Gastroesophageal sphincter (tissue), 4 donors: ENCODE measurements at regions not wholly inside any gene's neighbourhood (a gene's known extent, or its start where the extent isn't known, plus 50 kb on each side); places are given as distances from the start of the nearest gene placed in this dataset.

Experiments
- ATAC-seq: fragments of 150-250 bp; one replicate; pipeline ENCODE4 v1.9.1; 2016; ENCODE audit warnings: mild to moderate bottlenecking, moderate library complexity
- H3K27ac ChIP-seq, 4 donors: fragments of 200-600 bp; sonication (generic) in 3 of 4; 1 replicate in 3 of 4; 2 replicates in 1 of 4; pipeline ENCODE4 v1.5.1; 2016 to 2019
- H3K27me3 ChIP-seq: fragments of 200-600 bp; sonication (generic); one replicate; pipeline ENCODE4 v1.5.1; 2019
- H3K36me3 ChIP-seq, 2 donors: fragments of 200-600 bp; sonication (generic); one replicate each; pipeline ENCODE4 v1.5.1; 2019; ENCODE audit warnings: control low read depth in 1 of 2
- H3K4me1 ChIP-seq, 3 donors: fragments of 200-600 bp; sonication (generic); 1 replicate in 2 of 3; 2 replicates in 1 of 3; pipeline ENCODE4 v1.5.1; 2016 to 2019; ENCODE audit warnings: control low read depth in 2 of 3
- H3K4me3 ChIP-seq, 2 donors: fragments of 200-600 bp; sonication (generic); one replicate each; pipeline ENCODE4 v1.5.1; 2019; ENCODE audit warnings: mild to moderate bottlenecking in 1 of 2, moderate library complexity in 1 of 2
- H3K9me3 ChIP-seq, 3 donors: fragments of 200-600 bp; sonication (generic); one replicate each; pipeline ENCODE4 v1.5.1; 2017 to 2019; ENCODE audit warnings: control low read depth in 2 of 3
- CTCF ChIP-seq, 4 experiments: fragments of 200-600 bp in 2 of 4; fragments of 450-650 bp in 2 of 4; sonication (generic) in 1 of 4; IDR thresholded peaks; one replicate each; pipeline ENCODE4 v1.5.1; 2017 to 2019; ENCODE audit warnings: antibody characterized with exemption in 4 of 4, mild to moderate bottlenecking in 2 of 4, moderate library complexity in 2 of 4
- EP300 ChIP-seq: sonication (generic); formaldehyde crosslinking; IDR thresholded peaks from one replicate; pipeline ENCODE4 v1.6.1; 2017; ENCODE audit warnings: antibody characterized with exemption, mild to moderate bottlenecking
- POLR2A ChIP-seq, 2 donors: fragments of 450-650 bp; IDR thresholded peaks; one replicate each; pipeline ENCODE4 v1.6.1; 2017; ENCODE audit warnings: antibody characterized with exemption in 2 of 2, mild to moderate bottlenecking in 2 of 2, moderate library complexity in 1 of 2
- POLR2AphosphoS5 ChIP-seq: sonication (generic); formaldehyde crosslinking; IDR thresholded peaks from one replicate; pipeline ENCODE4 v1.6.1; 2017; ENCODE audit warnings: antibody characterized with exemption
- WGBS, 2 donors: methylation state at CpG; one replicate each; pipeline ENCODE4 v1.1.5; 2018; ENCODE audit warnings: low coverage in 1 of 2; 5-methylcytosine and 5-hydroxymethylcytosine counted together

- no peak for ATAC-seq
- WGBS, 2 donors = 38 to 46% methylated on average over 3 to 6 of the region's 6 CpGs
Observed at GRCh38 chr2:228507231-228507824, 325.8 kb upstream of the SPHKAP start.

DNA sequence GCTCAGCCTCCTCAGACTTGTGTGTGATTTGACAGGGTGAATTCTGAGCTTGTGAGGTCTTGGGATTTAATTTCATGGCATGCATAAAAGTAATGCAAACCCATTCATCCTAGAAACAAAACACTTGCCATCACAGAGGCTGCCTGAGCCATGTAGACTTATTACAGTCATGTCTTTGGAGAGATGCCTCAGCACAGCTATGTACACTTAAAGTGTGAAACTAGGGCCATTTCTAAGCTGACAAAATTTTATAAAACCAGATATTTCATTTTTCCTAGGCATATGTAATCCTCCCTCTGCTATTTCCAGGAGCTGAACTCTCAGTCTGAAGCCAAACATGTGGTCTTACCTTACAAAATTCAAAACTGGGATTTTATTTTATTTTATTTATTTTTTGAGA is 322.2 kb upstream of the SPHKAP start:
- no peaks in the 10 kb centered on the region for H3K27me3 ChIP-seq
- no peaks in the 10 kb centered on the region for H3K36me3 ChIP-seq
- H3K27ac ChIP-seq = no peak overlapping the region
- TF ChIP-seq EP300 = no peak
- TF ChIP-seq POLR2AphosphoS5 = no peak
- TF ChIP-seq CTCF (IDR thresholded peaks at IDR 0.05) = no peak
- no peak for TF ChIP-seq POLR2A (IDR thresholded peaks at IDR 0.05)
- no peak overlapping the region for H3K4me3 ChIP-seq
- ATAC-seq = no peak
- no peaks in the 10 kb centered on the region for H3K9me3 ChIP-seq
- no peaks in the 10 kb centered on the region for H3K4me1 ChIP-seq

More at GRCh38 chr2:228507231-228507824, 325.8 kb upstream of the SPHKAP start:
- Histone ChIP-seq H3K27me3 (no peaks in the 10 kb centered on the region), H3K27ac (no peak overlapping the region), H3K4me3 (no peak overlapping the region), H3K4me1 (no peaks in the 10 kb centered on the region), H3K36me3 (no peaks in the 10 kb centered on the region), H3K9me3 (no peaks in the 10 kb centered on the region)
- no peak for TF ChIP-seq POLR2AphosphoS5
- no peak for TF ChIP-seq POLR2A (IDR thresholded peaks at IDR 0.05)
- TF ChIP-seq CTCF (IDR thresholded peaks at IDR 0.05) = no peak
- no peak for TF ChIP-seq EP300

DNA sequence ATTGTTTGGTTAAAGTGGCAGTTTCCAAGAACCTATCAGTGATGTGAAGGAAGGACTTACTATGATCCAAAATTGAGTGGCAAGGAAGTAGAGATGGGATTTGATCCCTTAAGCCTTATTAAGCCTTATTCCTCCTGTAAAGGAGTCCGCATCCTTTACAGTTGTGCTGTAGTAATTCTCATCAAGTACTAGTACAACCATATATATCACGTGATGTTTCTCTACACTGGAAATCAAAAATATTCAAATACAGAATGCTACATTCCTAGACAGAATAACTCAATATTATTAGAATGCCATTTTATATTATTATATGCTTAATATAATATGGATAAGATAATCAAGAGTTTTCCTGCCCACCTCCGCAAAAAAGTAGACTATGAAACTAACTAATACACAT is 312.4 kb upstream of the SPHKAP start:
- TF ChIP-seq POLR2AphosphoS5 (no peak), CTCF (IDR thresholded peaks at IDR 0.05) (no peak)
- 94 to 100% methylated on average over 3 of the region's 3 CpGs for WGBS, 2 donors
- no peak for ATAC-seq

DNA sequence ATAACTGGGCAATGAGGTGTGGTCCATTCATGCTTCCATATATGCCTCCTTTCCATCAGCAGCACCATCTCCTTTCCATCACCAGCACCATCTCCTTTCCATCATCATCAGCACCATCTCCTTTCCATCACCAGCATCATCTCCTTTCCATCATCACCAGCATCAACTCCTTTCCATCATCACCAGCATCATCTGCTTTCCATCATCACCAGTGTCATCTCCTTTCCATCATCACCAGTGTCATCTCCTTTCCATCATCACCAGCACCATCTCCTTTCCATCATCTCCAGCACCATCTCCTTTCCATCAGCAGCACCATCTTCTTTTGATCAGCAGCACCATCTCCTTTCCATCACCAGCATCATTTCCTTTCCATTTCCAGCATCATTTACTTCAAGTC is 297.5 kb upstream of the SPHKAP start:
- Histone ChIP-seq H3K27ac (no peak overlapping the region), H3K9me3 (no peaks in the 10 kb centered on the region), H3K36me3 (no peaks in the 10 kb centered on the region), H3K27me3 (no peaks in the 10 kb centered on the region), H3K4me3 (no peak overlapping the region), H3K4me1 (no peaks in the 10 kb centered on the region)
- no peak for ATAC-seq
- TF ChIP-seq EP300 = no peak
- TF ChIP-seq POLR2A (IDR thresholded peaks at IDR 0.05) = no peak
- TF ChIP-seq POLR2AphosphoS5 = no peak
- TF ChIP-seq CTCF (IDR thresholded peaks at IDR 0.05) = no peak

More for the DNA sequence above, 312.4 kb upstream of the SPHKAP start:
- no peak overlapping the region for H3K4me3 ChIP-seq
- peaks cover 0 to 4% (median 0%) of the 10 kb centered on the region in 3 donors for H3K9me3 ChIP-seq
- H3K27ac ChIP-seq = no peak overlapping the region
- no peaks in the 10 kb centered on the region for H3K4me1 ChIP-seq
- no peaks in the 10 kb centered on the region for H3K36me3 ChIP-seq
- no peaks in the 10 kb centered on the region for H3K27me3 ChIP-seq

DNA sequence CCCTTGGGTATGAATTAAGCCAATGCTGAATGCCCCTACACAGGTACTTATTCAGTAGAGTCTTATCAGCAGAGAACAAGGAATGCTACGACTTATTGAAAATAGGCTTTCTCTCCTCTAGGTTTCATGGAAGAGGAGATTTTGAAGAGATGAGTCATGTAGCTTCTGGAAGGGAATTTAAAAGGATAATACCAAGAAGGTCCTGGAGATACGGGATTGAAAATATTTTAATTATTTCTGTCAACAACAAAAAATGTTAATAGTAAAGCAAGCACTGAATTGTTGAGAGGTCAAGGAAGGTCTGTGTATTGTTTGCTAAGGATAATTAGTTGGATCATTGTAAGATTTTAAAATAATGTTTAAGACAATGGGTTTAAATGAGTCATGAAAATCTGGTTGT is 293.0 kb upstream of the SPHKAP start:
- TF ChIP-seq CTCF (IDR thresholded peaks at IDR 0.05) = no peak
- no peak for TF ChIP-seq EP300
- TF ChIP-seq POLR2A (IDR thresholded peaks at IDR 0.05) = no peak
- no peak for TF ChIP-seq POLR2AphosphoS5
- H3K4me1 ChIP-seq = no peaks in the 10 kb centered on the region
- H3K9me3 ChIP-seq = peaks cover 0 to 3% (median 0%) of the 10 kb centered on the region in 3 donors
- H3K27me3 ChIP-seq = no peaks in the 10 kb centered on the region
- no peaks in the 10 kb centered on the region for H3K36me3 ChIP-seq
- no peak overlapping the region for H3K4me3 ChIP-seq
- 39 to 71% methylated on average over 1 to 2 of the region's 2 CpGs for WGBS, 2 donors
- ATAC-seq = no peak
- no peak overlapping the region for H3K27ac ChIP-seq
